ENCODE measurements at regions not wholly inside any gene's neighbourhood (a gene's known extent, or its start where the extent isn't known, plus 50 kb on each side); places are given as distances from the start of the nearest gene placed in this dataset.
"Not testable (repeated sequence)": the region's sequence is repeated elsewhere in the genome, so short reads cannot be mapped to it uniquely, and the experiment has no call there.

GRCh38 chr7:65776677-65777076, 96.2 kb upstream of the VKORC1L1 start:
- DNase-seq; ATAC-seq; intact Hi-C loops (cut with DNase I): not testable (repeated sequence)

DNA sequence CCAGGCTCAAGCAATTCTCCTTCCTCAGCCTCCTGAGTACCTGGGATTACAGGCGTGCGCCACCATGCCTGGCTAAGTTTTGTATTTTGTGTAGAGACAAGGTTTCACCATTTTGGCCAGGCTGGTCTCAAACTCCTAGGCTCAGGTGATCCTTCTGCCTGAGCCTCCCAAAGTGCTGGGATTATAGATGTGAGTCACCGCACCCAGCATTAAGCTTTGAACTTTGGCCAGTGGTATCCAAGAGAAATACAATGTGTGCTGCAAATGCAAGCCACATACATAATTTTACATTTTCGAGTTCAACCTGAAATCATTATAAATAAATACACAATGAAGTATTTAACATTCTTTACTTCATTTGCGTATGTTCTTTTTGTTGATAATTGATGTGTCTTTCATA, 82.9 kb upstream of the VKORC1L1 start:
- DNase-seq; ATAC-seq; intact Hi-C loops (cut with DNase I): not testable (repeated sequence)

GRCh38 chr7:65791788-65792187, 81.1 kb upstream of the VKORC1L1 start:
- ATAC-seq; DNase-seq; intact Hi-C loops (cut with DNase I): not testable (repeated sequence)

DNA sequence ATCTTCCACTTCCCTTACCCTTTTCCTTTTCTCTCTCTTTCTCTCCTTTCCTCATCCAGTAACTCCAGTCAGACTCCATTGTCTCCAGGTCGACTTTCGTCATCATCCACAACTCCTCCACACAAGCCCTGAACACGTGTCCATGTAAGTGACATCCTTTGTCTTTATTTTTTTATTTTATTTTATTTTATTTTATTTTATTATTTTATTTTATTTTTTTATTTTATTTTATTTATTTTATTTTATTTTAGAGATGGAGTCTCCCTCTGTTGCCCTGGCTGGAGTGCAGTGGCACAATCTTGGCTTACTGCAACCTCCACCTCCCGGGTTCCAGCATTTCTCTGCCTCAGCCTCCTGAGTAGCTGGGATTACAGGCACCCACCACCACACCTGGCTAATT, 80.1 kb upstream of the VKORC1L1 start:
- DNase-seq; ATAC-seq; intact Hi-C loops (cut with DNase I): not testable (repeated sequence)

DNA sequence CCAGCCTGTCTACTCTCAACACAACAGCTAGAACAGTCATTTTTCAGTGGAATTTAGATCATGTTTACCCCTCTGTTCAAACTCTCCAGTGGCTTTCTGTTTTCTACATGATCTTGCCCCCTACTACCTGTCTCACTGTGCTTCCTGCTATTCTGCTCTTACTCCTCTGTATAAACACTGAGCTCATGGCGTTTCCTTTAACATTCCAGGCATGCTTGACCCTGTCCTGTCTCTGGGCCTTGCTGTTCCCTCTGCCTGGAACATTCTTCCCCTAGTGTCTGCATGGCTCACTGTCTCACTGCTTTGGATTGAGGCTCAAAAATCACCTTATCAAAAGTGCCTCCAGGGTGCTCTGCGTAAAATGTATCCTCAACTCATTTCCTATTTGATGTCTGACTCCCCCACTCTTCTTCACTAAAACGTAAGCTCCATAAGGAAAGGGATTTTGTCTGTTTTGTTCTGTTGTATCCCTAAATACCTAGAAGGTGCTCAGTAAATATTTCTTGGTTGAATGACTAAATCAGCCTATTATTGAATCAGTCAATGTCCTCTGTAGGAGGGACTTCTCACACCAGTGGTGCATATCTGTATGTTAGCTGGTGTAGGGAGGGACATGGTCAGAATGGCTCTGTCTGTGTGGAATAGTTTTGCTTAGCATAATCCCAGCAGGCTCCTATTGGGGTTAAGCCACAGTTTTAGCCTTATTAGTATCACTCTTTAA, 78.0 kb upstream of the VKORC1L1 start:
- ATAC-seq; DNase-seq; intact Hi-C loops (cut with DNase I): not testable (repeated sequence)

DNA sequence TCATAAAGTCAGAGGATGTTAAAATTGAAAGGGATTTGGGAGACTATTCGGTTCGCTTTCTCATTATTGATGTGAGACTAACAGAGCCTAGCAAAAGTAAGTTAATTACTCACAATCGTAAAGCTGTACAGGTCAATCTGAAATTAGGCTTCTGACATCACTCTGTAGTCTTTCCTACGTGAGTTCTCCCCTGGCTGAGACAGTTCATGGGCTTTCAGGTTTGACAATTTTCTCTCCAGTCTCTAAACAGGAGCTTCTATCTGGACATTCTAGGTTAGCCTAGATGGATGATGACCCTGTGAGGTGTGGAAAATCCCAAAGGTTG, 77.5 kb upstream of the VKORC1L1 start:
- intact Hi-C loops (cut with DNase I); DNase-seq; ATAC-seq: not testable (repeated sequence)

GRCh38 chr7:65796205-65796604, 76.7 kb upstream of the VKORC1L1 start:
- DNase-seq = no peak
- intact Hi-C loops (cut with DNase I) = no loop called here
- ATAC-seq = no peak

- ATAC-seq; intact Hi-C loops (cut with DNase I); DNase-seq: not testable (repeated sequence)
Measured at GRCh38 chr7:65797086-65797485, 75.8 kb upstream of the VKORC1L1 start.

DNA sequence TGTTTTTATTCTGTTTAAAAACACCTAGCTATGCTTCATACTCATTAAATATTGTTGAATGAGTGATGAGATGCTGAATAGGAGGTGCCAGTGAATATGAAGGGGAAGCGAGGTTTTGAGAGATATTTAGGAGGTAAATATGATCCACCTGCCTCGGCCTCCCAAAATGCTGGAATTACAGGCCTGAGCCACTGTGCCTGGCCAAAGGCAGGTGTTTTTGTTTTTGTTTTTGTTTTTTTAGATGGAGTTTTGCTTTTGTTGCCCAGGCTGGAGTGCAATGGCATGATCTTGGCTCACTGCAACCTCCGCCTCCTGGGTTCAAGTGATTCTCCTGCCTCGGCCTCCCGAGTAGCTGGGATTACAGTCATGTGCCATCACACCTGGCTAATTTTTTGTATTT, 75.3 kb upstream of the VKORC1L1 start:
- DNase-seq; ATAC-seq; intact Hi-C loops (cut with DNase I): not testable (repeated sequence)

DNA sequence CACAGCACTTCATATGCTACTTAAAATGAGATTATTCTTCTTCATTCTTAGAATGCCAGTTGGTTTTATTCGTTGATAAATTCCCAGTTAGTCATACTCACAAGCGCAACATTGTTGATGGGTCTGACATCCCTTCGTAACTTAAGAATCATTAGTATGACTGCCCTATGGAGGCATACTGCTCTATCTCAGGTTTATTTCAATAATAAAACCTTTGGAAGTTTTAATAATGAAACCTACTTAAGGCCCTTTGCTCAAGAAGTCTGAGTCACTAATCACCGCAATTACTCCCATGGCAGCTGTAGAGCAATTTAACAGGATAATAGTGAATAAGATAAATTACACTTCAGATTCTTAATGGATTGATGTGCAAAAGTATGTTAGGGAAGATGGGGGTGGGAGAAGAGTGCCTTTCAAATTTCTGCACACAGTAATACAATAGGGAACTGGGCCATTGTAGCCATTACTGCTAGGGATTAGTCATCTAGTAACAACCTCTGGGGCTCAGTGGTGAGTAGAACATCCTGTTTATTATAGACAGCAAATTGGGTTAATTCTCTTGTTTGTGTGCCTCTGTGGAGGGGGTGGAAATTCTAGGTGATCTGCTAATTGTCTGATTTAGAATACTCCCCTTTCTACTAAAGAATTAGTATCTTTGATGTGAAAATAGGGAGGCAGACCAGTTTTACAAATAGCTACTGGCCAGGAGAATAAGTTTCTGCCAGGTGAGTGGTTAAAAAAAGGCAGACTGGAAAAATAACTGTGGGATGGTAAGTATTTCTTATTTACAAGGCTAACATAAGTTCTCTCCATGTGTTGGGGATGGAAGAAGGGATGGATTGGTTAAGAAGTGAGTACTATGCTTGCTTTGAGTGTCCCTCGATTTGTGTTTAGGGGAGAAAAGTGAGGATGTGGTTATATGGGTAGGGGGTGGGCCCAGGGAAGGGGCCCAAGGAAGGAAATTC, 74.5 kb upstream of the VKORC1L1 start:
- ATAC-seq = no peak
- intact Hi-C loops (cut with DNase I) = no loop called here
- DNase-seq = no peak

DNA sequence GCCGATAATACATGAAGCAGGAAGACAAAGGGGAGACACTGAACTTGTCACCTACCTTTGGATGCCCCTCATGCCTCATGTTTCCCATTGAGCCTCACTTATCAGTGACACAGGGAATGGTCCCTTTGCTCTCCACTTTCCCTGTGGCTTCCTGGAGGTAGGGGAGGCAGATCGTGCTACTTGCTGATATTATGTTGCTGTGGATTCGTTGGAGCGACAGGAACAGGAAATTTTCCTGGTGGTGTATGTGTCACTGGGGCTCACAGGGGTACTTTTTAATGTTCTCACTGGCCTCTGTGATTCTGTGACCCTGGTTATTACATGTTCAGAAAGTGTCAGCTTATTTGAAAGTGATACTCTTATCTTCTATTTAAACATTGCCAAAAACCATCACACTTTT, 72.7 kb upstream of the VKORC1L1 start:
- ATAC-seq; DNase-seq; intact Hi-C loops (cut with DNase I): not testable (repeated sequence)

- peak in 1 of 2 donors; percentile 19 for ATAC-seq
- intact Hi-C loops (cut with DNase I) = no loop called here
Measured at GRCh38 chr7:65800890-65801341, 72.0 kb upstream of the VKORC1L1 start.

DNA sequence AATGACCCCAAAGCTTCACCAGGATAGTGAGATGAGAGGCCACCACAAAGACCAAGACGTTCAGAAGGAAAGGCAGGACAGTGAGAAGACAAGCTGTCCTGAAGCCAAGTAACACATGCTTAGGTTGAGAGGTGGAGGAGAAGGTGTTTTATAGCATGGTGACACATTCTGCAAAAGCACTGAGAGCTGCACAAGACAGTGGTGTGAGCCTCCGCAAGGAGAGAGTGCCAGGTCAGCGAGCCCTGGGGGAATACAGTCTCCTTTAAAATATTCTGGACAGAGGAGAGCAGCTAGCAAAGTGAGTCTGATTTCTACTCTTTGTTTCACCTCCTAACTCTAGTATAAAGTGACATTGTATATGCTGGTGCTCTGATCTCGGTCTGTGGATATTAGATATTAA, 68.0 kb upstream of the VKORC1L1 start:
- ATAC-seq = no peak
- no peak for DNase-seq
- intact Hi-C loops (cut with DNase I) = no loop called here

More at GRCh38 chr7:65800890-65801341, 72.0 kb upstream of the VKORC1L1 start:
- DNase-seq = no peak

- intact Hi-C loops (cut with DNase I); DNase-seq; ATAC-seq: not testable (repeated sequence)
Measured at GRCh38 chr7:65807067-65807466, 65.8 kb upstream of the VKORC1L1 start.

DNA sequence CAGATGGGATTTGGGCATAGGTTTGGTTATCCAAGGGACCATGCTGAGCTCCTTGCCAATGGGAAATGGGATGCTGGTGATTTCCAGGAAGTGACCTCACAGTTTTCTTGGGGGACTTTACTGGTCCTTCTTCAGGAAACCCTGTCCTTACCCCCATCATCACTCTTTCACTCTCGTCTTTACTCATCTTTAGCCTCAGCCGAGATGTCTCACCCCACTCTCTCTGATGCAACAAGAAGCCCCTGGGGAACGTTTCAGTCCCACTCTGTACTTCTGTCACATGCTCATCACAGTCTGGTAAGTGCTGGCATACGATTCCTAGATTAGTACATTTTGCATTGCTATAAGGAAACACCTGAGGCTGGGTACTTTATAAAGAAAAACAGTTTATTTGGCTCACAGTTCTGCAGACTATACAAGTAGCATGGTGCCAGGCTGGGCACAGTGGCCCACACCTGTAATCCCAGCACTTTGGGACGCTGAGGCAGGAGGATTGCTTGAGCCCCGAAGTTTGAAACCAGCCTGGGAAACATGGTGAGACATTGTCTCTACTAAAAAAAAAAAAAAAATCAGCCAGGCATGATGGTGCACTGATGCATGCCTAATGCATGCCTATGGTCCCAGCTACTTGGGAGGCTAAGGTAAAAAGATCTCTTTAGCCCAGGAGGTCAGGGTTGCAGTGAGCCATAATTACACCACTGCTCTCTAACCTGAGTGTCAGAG, 63.5 kb upstream of the VKORC1L1 start:
- intact Hi-C loops (cut with DNase I) = no loop called here
- ATAC-seq = no peak
- DNase-seq = no peak

DNA sequence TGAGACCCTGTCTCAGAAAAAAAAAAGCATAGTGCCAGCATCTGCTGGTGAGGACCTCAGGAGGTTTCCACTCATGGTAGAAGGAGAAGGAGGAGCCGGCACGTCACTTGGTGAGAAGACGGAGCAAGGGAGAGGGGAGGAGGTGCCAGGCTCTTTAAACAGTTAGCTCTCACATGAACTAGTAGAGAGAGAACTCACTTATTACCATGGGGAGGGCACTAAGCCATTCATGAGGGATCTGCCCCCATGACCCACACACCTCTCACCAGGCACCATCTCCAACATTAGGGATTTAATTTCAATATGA, 62.9 kb upstream of the VKORC1L1 start:
- DNase-seq = no peak
- intact Hi-C loops (cut with DNase I) = no loop called here
- no peak for ATAC-seq

- intact Hi-C loops (cut with DNase I) = no loop called here
- DNase-seq = no peak
- no peak for ATAC-seq
Measured at GRCh38 chr7:65812281-65812680, 60.6 kb upstream of the VKORC1L1 start.

GRCh38 chr7:65814556-65815167, 58.2 kb upstream of the VKORC1L1 start:
- ATAC-seq; intact Hi-C loops (cut with DNase I); DNase-seq: not testable (repeated sequence)
